ENCODE measurements at regions not wholly inside any gene's neighbourhood (a gene's known extent, or its start where the extent isn't known, plus 50 kb on each side); places are given as distances from the start of the nearest gene placed in this dataset.
"Not testable (repeated sequence)": the region's sequence is repeated elsewhere in the genome, so short reads cannot be mapped to it uniquely, and the experiment has no call there.

GRCh38 chr15:93413745-93414144, 324.7 kb upstream of the RGMA start:
- no peak for DNase-seq

- DNase-seq: no peak
These were observed 310.1 kb upstream of the RGMA start for GRCh38 chr15:93399121-93399520.

DNA sequence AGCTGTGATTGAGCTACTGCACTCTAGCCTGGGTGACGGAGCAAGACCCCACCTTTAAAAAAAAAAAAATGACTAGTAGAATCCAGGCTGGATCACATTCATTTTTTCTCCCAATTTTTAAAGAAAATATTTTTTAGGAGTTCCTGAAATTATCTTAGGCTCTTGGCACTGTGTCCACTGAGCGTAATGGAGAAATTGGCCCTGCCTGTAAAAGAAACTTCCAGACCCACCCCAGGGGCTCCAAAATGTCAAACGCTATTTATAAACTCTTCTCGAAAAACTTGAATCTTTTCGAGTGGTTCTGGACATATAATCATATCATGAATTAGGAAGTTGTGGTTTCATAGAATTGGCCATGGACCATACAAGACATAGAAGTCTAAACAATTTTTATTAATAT, 300.2 kb upstream of the RGMA start:
- DNase-seq: no peak

- no peak for DNase-seq
These were observed 295.9 kb upstream of the RGMA start for GRCh38 chr15:93384886-93385285.

DNA sequence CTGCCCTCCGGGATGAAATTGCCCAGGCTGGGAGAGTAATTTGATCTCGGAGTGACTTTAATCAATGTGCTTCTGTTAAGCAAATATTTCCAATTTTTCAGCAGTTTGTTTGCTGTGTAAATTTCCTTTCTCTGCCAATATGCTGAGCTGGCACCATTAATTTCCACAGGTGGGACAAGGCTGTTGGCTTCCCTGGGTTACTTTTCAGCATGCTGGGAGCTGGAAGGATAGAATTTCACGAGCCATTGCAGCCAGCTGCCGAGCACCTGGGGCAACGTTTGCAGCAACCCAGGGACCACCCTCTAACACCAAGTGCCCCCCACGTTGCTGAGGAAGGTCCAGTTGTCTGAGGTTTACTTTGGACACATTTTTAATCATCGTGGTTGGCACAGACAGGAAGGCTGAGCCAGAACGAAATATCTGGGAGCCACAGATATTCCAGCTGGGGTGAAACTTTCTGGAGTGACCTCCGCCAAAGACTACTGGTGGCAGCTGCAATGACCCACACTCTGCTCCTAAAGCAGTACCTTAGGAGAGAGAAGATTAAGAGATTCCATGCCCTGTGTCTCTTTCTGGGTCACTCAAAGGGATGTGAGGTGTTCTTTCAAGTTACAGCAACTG, 293.3 kb upstream of the RGMA start:
- DNase-seq: peak; percentile 64

DNA sequence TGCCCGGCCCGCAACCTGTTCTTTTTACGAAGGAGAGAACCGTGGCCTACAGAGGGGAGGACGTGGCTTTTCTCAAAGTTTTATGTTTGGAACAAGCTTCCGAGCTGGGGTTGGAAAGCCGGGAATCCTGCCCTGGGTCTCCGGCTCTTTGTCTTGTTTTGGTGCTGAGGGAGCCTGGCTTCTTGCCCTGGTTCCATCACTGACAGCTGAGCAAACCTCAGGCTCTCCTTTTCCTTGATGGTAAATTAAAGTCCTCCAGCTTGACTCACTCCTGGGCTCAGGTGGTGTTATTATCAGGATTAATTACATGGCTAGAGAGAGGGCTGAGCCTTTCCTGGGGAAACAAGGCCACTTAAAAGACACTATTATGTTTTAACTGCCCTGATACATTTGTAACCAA, 289.5 kb upstream of the RGMA start:
- DNase-seq: peak; percentile 81

GRCh38 chr15:93372865-93373223, 283.8 kb upstream of the RGMA start:
- no peak for DNase-seq

DNA sequence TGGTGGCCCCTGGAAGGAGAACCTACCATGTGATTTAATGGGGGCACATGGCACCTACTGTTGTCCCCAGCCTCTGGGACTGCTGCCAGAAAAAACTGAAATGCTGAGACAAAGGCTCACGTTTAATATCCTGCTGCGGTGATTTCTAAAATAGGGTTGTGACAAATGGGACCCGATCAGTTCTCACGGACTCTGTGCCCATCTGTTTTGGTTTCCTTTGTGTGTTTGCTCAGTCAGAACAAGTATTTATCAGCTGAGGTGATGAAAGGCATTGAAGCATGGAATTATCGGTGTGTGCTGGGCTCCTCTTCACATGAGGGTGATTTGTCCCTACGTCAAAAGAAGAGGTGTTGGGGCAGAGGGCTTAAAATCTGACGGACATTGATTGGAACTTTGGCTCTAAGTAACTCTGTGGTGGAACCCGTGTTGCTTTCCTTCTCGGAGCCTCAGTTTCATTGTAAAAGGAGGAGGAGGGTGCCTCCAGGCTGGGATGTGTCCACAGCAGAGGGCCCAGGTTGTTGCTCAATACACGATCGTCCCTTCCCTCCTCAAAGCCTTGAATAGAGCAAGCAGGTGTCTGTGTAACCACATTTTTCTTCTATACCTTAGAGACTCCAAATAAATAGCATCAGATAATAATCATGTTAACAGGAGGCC, 283.3 kb upstream of the RGMA start:
- DNase-seq: peak; percentile 5

- DNase-seq: no peak
These were observed 277.5 kb upstream of the RGMA start for GRCh38 chr15:93366387-93367100.

GRCh38 chr15:93362821-93363220, 273.8 kb upstream of the RGMA start:
- DNase-seq: no peak

DNA sequence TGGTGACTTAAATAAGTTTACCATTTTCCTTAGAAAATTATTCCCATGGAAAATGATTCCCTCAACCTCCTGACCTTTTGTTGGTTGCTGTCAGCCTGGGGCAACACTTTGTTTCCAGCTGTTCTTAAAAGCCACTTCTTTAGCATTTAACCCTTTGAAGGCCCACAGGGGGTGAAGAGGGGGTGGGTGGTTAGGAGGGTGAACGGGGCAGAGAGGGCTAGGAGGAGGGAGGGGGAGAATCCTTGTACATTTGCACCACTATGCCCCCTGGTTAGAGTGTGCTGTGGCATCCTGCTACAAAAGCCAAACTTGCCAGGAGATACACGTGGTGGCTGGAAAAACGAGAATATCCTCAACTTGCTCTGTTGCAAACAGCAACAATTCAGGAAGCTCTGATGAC, 273.2 kb upstream of the RGMA start:
- no peak for DNase-seq

DNA sequence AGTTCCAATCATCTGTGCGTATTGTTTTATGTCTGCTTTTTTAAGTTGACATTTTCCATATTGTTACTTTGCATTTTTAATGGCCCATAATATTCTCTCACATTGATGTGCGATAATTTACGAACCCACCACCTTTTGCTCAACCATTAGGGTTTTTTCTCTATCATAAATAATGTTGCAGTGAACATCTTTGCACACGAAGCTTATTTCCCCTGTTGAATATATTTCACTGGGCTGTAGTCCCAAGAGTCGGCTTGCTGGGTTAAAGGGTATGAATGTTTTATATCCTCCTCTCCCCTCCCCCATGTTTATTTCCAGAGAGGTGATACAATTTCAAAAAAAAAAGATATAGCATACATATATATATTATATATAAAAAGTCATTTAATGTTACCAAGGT, 272.7 kb upstream of the RGMA start:
- no peak for DNase-seq

DNA sequence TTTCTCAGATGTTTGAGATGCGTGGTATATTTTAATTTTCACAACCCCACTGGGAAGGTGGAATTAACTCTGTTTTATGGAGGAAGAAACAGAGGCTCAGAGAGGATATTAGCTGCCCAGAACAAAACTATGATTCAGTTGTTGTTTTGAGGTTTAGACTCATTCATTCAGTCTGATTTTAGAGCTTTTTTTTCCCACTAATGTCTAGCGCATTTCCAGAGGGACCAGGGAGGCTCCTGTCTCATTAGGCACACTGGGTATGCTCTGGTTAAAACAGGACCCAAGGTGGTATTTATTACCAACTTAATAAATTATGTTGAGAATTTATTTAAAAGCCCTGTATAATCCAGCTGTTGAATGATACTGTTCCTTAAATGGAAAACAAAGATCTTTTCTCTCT, 272.0 kb upstream of the RGMA start:
- DNase-seq: no peak

- no peak for DNase-seq
These were observed 271.3 kb upstream of the RGMA start for GRCh38 chr15:93360318-93360717.

- DNase-seq: no peak
These were observed 270.6 kb upstream of the RGMA start for GRCh38 chr15:93359425-93360131.

GRCh38 chr15:93359060-93359408, 270.0 kb upstream of the RGMA start:
- DNase-seq: no peak

DNA sequence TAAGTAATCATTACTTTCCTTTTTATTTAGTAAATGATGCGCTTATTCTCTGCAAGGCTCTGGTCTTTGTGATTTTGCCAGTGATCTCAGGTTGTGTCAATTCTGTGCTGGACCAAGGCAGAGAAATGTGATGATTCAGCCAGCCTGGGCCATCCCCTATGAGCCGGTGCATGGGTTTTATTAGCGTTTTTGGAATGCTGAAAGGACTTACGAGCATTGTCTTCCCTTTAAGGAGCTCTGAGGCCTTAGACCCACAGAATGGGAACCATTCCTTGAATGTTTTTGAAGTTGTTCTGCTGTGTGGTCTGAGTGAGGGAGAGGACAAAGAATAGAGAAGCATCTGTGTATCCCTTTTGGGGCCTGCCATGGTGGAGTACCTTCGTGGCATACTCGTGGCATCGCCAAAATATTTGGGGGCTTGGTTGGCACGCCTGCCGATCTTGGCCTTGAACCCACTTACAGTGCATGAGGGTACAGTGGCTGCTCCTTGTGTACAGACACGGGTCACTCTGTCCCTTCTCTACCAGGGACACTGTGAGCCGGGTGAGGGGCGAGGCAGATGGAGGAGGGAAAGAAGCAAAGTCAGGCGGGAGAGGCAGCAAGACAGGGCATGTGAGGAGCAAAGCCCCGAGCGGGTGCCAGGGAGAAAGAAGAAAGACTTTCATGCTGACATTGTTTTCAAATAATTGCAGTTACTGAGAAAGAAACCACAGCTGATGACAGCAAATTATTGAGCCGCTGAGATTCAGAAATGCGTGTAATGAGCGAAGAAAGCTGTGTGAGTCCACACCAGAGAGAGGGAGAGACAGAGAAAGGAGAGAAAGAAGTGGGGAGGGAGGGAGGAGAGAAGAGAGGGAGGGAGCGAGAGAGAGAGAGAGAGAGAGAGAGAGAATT, 269.4 kb upstream of the RGMA start:
- DNase-seq: no peak

DNA sequence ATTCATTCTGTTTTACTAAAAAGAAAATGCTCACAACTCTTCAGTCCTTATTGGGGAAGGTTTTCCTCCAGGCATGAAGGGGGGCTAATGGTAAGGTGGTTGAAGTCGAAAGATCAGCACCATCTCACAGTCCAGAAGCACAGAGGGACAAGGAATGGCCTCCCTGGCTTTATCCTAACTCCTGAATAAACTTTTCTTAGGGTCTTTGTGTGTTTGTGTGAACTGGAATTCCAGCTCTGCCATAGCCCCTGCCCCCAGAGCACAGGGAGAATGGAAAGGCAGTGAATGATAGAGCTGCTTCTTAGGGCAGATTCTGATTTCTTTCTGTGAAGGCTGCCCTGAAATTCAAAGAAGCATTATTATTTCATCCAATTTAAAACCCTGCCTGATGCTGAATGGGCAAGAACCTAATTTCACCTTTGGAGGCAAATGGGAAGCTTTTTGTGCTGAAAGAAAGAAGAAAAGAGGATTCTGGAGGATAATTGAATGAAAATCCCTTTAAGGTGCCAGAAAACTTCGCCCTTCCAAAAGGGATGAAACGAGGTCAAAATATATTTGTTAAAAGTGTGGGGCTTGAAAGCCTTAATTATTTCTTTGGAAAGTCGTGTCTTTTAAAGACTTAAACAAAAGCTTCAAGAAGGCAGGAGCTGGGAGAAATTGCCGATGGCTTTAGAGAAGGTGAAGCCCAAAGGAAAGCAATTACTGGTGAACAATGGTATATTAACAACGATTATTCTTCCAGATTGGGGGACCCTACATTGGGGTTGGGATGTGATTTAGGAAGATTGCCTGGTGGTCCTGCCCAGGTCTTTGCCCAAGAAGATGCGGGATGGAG, 259.9 kb upstream of the RGMA start:
- DNase-seq: no peak

GRCh38 chr15:93347986-93348385, 259.0 kb upstream of the RGMA start:
- no peak for DNase-seq

- no peak for DNase-seq
These were observed 257.0 kb upstream of the RGMA start for GRCh38 chr15:93345981-93346380.

DNA sequence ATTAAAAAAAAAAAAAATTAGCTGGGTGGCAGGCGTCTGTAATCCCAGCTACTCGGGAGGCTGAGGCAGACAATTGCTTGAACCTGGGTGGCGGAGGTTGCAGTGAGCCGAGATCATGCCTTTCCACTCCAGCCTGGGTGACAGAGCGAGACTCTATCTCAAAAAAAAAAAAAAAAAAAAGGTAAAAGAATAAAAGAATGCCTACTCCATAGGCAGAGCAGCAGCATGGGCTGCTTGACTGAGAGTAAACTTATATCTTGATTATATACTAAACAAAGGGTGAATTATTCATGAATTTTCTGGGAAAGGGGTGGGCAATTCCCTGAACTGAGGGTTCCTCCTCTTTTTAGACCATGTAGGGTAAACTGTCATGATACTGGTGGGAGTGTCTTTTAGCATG, 254.4 kb upstream of the RGMA start:
- not testable (repeated sequence) for DNase-seq

GRCh38 chr15:93341164-93341563, 252.2 kb upstream of the RGMA start:
- no peak for DNase-seq

Measured in NCI-H1105 treated with DMSO at 0.1 percent for 48 hours (cell line).